ENCODE measurements at regions not wholly inside any gene's neighbourhood (a gene's known extent, or its start where the extent isn't known, plus 50 kb on each side); places are given as distances from the start of the nearest gene placed in this dataset.

DNA sequence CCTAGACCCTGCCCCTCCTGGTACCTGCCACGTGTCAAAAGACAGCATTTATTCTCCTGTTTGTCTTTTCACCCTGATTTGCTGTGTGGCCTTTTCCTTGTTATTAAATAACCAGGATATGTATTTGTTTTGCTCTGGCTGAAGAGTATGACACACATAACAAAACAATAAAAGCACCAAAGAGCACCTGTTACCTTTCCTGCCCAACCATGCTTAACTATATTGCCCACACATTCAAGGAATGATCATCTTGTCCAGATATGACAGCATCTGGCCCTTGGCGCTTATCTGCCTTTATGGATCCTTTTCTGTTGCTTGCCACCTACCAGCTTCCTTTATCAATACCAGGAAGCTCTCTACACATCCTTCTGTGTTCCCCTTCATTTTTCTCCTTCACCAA, 357.7 kb downstream of the FGFR2 start:
- Histone ChIP-seq H3K4me3 (no peak overlapping the region), H3K27me3 (no peaks in the 10 kb centered on the region), H3K4me1 (no peaks in the 10 kb centered on the region), H3K9me3 (peaks cover 0 to 11% (median 0%) of the 10 kb centered on the region in 3 donors), H3K27ac (no peak overlapping the region), H3K36me3 (no peaks in the 10 kb centered on the region)
- no peak for TF ChIP-seq POLR2AphosphoS5 (IDR thresholded peaks at IDR 0.05)
- TF ChIP-seq POLR2A (IDR thresholded peaks at IDR 0.05), result no peak
- no peak for TF ChIP-seq EP300 (IDR thresholded peaks at IDR 0.05)
- TF ChIP-seq, protein P1, sequence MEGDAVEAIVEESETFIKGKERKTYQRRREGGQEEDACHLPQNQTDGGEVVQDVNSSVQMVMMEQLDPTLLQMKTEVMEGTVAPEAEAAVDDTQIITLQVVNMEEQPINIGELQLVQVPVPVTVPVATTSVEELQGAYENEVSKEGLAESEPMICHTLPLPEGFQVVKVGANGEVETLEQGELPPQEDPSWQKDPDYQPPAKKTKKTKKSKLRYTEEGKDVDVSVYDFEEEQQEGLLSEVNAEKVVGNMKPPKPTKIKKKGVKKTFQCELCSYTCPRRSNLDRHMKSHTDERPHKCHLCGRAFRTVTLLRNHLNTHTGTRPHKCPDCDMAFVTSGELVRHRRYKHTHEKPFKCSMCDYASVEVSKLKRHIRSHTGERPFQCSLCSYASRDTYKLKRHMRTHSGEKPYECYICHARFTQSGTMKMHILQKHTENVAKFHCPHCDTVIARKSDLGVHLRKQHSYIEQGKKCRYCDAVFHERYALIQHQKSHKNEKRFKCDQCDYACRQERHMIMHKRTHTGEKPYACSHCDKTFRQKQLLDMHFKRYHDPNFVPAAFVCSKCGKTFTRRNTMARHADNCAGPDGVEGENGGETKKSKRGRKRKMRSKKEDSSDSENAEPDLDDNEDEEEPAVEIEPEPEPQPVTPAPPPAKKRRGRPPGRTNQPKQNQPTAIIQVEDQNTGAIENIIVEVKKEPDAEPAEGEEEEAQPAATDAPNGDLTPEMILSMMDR (IDR thresholded peaks at IDR 0.05), result no peak
- 77 to 86% methylated on average over 2 of the region's 2 CpGs for WGBS, 2 donors (ENCODE audit: low coverage in 1 of 2)
- no peak for ATAC-seq

DNA sequence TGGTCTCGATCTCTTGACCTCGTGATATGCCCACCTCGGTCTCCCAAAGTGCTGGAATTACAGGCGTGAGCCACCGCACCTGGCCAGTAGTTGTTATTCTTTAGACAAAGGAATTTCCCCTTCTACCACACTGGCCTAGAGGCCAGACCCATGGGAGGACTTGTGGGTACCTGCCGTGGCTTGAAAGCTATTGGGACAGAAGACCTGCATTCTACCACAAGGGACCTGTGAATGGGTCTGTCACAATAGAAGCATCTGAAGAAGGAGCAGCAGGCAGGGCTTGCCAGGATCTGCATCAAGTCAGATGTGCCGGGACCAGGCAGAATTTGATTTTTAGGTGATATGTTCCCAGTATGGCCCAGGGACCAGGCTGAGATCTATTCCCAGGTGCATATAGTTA, 356.9 kb downstream of the FGFR2 start:
- no peaks in the 10 kb centered on the region for H3K4me1 ChIP-seq
- no peaks in the 10 kb centered on the region for H3K27me3 ChIP-seq
- peaks cover 0 to 11% (median 0%) of the 10 kb centered on the region in 3 donors for H3K9me3 ChIP-seq
- TF ChIP-seq EP300 (IDR thresholded peaks at IDR 0.05) (no peak), POLR2A (IDR thresholded peaks at IDR 0.05) (no peak), POLR2AphosphoS5 (IDR thresholded peaks at IDR 0.05) (no peak)
- TF ChIP-seq, protein P1 (IDR thresholded peaks at IDR 0.05), result no peak
- no peak for ATAC-seq
- H3K27ac ChIP-seq, result no peak overlapping the region
- no peak overlapping the region for H3K4me3 ChIP-seq
- no peaks in the 10 kb centered on the region for H3K36me3 ChIP-seq
- WGBS, 2 donors (ENCODE audit: low coverage in 1 of 2), result 91% methylated on average over 6 of the region's 7 CpGs; no CpG with 5 or more reads in 1 of the 2 donors

DNA sequence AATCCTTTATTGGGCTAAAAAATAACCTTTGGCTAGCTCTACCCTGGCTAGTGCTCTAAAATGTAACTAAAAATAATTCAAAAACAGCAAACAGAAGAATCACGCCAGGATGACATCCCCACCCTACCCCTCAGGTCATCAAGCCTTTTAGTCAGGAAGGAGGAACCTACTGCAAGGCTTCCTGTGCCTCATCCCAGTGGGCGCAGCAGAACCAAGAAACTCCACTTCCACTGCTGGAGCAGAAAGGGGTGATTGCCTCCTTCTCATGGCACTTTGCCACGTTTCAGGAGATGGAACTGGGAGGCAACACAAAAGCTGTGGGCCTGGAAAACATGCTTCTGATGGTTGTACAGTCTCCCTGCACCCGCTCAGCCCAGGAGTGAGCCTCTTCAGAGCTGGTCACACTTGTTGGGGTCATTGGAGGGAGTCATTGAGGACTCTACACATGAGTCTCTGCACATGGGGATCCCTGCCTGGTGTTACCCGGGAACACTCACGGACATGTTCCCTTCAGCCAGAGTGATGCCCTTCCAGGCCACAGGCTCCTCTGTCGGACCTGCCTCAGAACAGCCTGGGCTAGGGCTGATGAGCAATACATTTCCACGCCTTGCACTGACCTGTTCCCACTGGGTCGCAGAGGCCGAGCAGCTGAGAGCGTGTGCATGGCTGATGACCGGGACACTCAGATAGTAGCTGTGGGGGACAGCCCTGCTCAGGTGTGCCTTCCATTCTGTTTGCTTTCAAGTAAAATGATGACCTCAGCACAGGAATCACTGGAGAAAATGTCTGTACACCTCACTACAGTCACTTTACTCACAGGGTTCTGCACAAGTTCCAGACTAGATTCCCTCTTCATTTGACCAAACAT, 355.3 kb downstream of the FGFR2 start:
- 81 to 83% methylated on average over 5 to 8 of the region's 12 CpGs for WGBS, 2 donors (ENCODE audit: low coverage in 1 of 2)
- ATAC-seq, result no peak
- H3K4me1 ChIP-seq, result no peaks in the 10 kb centered on the region

DNA sequence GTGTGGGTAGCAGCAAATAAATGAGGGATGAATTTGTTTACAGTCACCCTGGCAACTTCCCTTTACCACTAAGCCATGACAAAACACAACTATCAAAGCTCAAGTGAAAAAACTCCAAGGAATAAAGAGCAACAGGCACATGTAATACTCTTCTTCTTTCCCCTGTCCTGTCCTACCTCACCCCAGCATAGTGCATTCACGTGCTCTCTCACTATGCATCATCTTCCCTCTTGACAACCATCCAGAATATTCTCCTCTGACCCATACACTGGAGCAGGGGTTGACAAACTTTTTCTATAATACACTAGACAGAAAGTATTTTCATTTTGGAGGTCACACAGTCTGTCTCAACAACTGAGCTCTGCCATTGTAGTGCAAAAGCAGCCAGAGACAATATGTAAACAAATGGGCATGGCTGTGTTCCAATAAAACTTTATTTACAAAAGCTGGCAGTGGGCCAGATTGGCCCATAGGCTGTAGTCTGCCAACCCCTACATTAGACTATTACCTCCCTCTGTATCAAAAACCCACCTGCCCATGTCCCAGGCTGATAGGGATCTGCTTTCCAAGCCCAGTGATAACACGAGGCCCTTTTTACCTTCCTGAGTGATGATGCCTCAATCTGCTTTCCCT, 354.5 kb downstream of the FGFR2 start:
- Histone ChIP-seq H3K9me3 (no peaks in the 10 kb centered on the region), H3K4me3 (no peak overlapping the region), H3K36me3 (no peaks in the 10 kb centered on the region), H3K27me3 (no peaks in the 10 kb centered on the region), H3K4me1 (no peaks in the 10 kb centered on the region), H3K27ac (no peak overlapping the region)
- ATAC-seq, result no peak
- no peak for TF ChIP-seq POLR2AphosphoS5 (IDR thresholded peaks at IDR 0.05)
- TF ChIP-seq, protein P1 (IDR thresholded peaks at IDR 0.05), result no peak
- no peak for TF ChIP-seq EP300 (IDR thresholded peaks at IDR 0.05)
- no peak for TF ChIP-seq POLR2A (IDR thresholded peaks at IDR 0.05)
- WGBS, 2 donors (ENCODE audit: low coverage in 1 of 2), result 50 to 59% methylated on average over 1 to 2 of the region's 2 CpGs

More for the DNA sequence above, 355.3 kb downstream of the FGFR2 start:
- no peak overlapping the region for H3K27ac ChIP-seq
- peaks cover 0 to 2% (median 0%) of the 10 kb centered on the region in 3 donors for H3K9me3 ChIP-seq
- TF ChIP-seq POLR2AphosphoS5 (IDR thresholded peaks at IDR 0.05) (no peak), POLR2A (IDR thresholded peaks at IDR 0.05) (no peak), EP300 (IDR thresholded peaks at IDR 0.05) (no peak)
- TF ChIP-seq, protein P1 (IDR thresholded peaks at IDR 0.05), result no peak
- no peak overlapping the region for H3K4me3 ChIP-seq
- no peaks in the 10 kb centered on the region for H3K36me3 ChIP-seq
- H3K27me3 ChIP-seq, result no peaks in the 10 kb centered on the region

Data from gastroesophageal sphincter (tissue), 4 donors.